NT2/D1 (cell line): ENCODE measurements at regions not wholly inside any gene's neighbourhood (a gene's known extent, or its start where the extent isn't known, plus 50 kb on each side); places are given as distances from the start of the nearest gene placed in this dataset.

Experiments used
- DNase-seq: peaks from one replicate; pipeline ENCODE4 v3.0.0-alpha.2; 2011; ENCODE audit warnings: low read depth, low spot score
- H3K27me3 ChIP-seq: 2 replicates; pipeline ENCODE4 v1.6.0; 2011; ENCODE audit warnings: mild to moderate bottlenecking; ENCODE audit not compliant: insufficient read length, insufficient read depth
- H3K36me3 ChIP-seq: 2 replicates; pipeline ENCODE4 v1.6.1; 2011; ENCODE audit warnings: mild to moderate bottlenecking, low read length, mixed read lengths; ENCODE audit not compliant: insufficient read depth, insufficient read length
- H3K4me1 ChIP-seq: 2 replicates; pipeline ENCODE4 v1.5.1; 2011; ENCODE audit not compliant: insufficient read depth, insufficient read length
- H3K4me3 ChIP-seq: 2 replicates; pipeline ENCODE4 v1.5.1; 2011; ENCODE audit warnings: low read depth; ENCODE audit not compliant: insufficient read length
- H3K9ac ChIP-seq: 2 replicates; pipeline ENCODE4 v1.6.0; 2011; ENCODE audit warnings: low read depth; ENCODE audit not compliant: insufficient read length
- H3K9me3 ChIP-seq: 2 replicates; pipeline ENCODE4 v1.5.1; 2011; ENCODE audit warnings: mild to moderate bottlenecking, low read length; ENCODE audit not compliant: insufficient read depth
- SUZ12 ChIP-seq: IDR thresholded peaks from 2 replicates; pipeline ENCODE4 v1.6.1; 2011; ENCODE audit not compliant: insufficient read length, insufficient read depth; ENCODE audit errors: extremely low read depth
- YY1 ChIP-seq: IDR thresholded peaks from 2 replicates; pipeline ENCODE4 v1.6.1; 2011; ENCODE audit not compliant: insufficient read length, insufficient read depth
- ZNF274 ChIP-seq: IDR thresholded peaks from 2 replicates; pipeline ENCODE4 v1.6.1; 2011; ENCODE audit warnings: mild to moderate bottlenecking, low read depth, low read length

DNA sequence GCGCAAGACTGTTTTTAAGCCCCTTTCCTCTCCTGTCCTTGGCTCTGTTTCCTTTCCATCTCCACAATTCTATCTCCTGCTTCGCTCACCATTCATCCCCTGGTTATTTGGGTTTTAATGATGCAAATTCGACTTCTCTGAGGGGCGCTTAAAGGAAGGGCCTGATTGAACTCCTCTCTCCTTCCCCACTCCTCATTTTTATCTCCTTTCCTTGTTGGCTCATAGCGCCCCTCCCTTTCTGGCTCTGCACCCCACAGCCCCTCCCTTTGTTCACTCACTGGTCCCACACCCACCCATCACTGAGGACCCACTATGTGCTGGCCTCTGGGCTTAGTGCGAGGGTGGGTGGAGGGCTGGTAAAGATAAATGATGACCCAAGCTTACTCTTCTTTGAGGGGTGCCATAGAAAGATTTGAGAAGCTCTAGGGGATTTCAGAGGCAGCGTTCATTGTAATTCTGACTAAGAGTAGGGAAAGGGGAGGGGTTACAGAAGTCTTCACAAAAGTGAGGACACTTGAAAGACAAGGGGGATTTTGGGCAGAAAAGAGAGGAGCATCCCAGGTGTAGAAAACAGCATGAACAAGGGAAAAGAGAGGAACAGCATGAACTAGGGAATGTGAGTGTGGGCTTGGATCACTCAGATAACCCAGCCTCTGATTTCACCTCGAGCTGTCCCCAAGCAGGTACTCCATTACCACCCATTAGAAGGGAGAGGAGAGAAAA, 507.8 kb downstream of the CD83 start:
- Histone ChIP-seq H3K9ac (no peak overlapping the region), H3K9me3 (peaks cover 5% of the 10 kb centered on the region; the same call in 1 of the 2 replicates), H3K27me3 (no peaks in the 10 kb centered on the region), H3K4me3 (no peak overlapping the region), H3K4me1 (peaks cover 2% of the 10 kb centered on the region), H3K36me3 (no peaks in the 10 kb centered on the region)
- TF ChIP-seq SUZ12 (no peak), YY1 (no peak), ZNF274 (no peak)
- no peak for DNase-seq

DNA sequence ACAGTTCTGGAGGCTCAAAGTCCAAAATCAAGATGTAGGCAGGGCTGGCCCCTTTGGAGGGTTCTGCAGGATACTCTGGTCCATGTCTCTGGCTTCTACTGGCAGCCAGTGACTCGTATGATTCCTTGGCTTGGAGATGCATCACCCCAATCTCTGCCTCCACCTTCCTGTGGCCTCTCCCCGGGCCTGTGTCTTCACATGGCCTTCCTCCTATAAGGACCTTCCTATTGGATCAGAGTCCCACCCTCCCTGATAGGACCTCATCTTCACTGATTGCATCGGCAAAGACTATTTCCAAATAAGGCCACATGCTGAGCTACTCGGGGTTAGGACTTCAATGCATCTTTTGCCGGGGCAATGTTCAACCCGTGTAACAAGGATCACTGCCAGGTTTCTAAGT, 509.0 kb downstream of the CD83 start:
- no peaks in the 10 kb centered on the region for H3K36me3 ChIP-seq
- no peak for DNase-seq
- no peak overlapping the region for H3K4me3 ChIP-seq
- no peaks in the 10 kb centered on the region for H3K27me3 ChIP-seq
- H3K4me1 ChIP-seq = peaks cover 2% of the 10 kb centered on the region
- no peak for TF ChIP-seq SUZ12
- TF ChIP-seq ZNF274 = no peak
- no peak for TF ChIP-seq YY1
- H3K9ac ChIP-seq = no peak overlapping the region
- H3K9me3 ChIP-seq = peaks cover 5% of the 10 kb centered on the region; the same call in 1 of the 2 replicates

DNA sequence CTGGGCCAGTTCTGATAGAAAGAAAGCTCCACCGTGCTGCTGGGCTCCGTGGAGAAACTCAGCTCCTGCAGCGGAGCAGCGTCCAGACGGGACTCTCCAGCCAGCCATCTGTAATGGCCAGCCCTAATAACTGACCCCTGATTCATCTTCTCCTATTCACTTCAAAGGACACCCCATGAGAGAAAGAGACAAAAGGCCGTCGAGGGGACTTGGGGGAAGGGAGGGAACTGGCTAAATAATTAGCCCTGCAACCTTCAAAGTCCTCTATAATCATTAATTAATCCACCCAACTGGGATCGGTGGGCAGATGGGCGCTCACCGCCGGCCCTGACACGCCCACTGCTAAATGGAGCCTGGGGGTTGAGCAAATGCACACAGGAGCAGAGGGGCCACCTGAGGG, 512.4 kb downstream of the CD83 start:
- no peak for DNase-seq
- Histone ChIP-seq H3K36me3 (no peaks in the 10 kb centered on the region), H3K4me1 (peaks cover 2% of the 10 kb centered on the region), H3K27me3 (no peaks in the 10 kb centered on the region), H3K9me3 (peaks cover 5% of the 10 kb centered on the region; the same call in 1 of the 2 replicates), H3K4me3 (no peak overlapping the region), H3K9ac (no peak overlapping the region)
- TF ChIP-seq ZNF274 (no peak), SUZ12 (no peak)

DNA sequence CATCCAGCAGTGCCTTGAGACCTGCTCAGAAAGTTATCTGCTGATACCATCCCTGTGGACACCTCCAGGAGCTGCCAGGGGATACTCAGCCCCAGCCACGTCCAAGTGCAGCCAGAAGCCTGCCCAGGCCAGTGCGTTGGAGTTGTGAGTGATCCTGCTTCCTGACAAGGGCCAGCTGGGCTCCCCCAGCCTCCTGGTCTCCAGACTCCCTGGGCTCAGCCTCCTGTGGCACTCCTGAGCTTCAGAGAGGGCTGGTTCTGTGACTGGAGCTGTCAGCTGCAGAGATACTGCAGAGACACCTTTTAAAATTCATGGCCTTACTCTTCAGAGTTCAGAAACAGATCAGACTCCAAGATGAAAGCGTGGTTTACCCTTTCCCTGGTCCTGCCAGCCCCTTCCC, 515.9 kb downstream of the CD83 start:
- Histone ChIP-seq H3K4me3 (no peak overlapping the region), H3K4me1 (peaks cover 2% of the 10 kb centered on the region), H3K27me3 (no peaks in the 10 kb centered on the region), H3K9me3 (no peaks in the 10 kb centered on the region), H3K9ac (no peak overlapping the region), H3K36me3 (no peaks in the 10 kb centered on the region)
- no peak for DNase-seq
- TF ChIP-seq ZNF274 (no peak), YY1 (no peak), SUZ12 (no peak)

DNA sequence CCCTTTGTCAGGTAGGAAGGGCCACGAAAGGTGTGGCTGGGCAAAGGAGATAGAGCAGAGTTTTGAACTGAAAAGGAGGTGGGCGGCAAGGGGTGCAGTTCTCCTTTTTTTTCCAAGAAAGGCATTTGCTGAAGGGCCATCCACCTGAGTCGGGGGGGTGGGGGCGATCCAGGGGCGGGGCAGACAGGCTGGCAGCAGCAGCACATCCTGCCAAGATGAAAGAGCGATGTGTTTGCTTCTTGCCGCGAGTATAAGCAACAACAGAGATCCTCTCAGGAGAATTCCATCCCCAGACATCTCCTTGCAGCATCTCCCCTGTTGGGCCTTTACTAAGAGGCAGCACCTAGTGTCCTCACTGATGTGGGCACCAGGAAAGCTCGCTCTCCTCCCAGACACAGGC, 516.5 kb downstream of the CD83 start:
- Histone ChIP-seq H3K9ac (no peak overlapping the region), H3K9me3 (no peaks in the 10 kb centered on the region), H3K4me3 (no peak overlapping the region), H3K4me1 (no peaks in the 10 kb centered on the region), H3K27me3 (no peaks in the 10 kb centered on the region), H3K36me3 (no peaks in the 10 kb centered on the region)
- no peak for DNase-seq
- no peak for TF ChIP-seq ZNF274

DNA sequence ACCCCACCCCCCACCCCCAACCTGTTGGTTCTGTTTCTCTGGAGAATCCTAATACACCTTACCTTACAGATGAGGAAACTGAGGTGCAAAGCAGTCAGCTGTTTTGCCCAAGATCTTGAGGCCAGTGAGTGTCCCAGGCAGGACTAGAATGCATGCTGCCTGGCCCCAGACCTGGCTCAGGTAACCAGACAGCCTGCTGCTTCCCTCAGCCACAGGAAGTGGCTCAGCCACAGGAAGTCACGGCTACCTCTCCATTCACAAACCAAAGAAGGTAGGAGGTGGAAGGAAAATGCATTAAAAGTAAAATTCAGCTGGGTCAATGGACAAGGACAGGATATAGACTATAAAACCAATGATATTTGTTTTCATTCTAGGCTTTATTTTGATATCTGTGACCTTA, 517.6 kb downstream of the CD83 start:
- TF ChIP-seq ZNF274 (no peak), YY1 (no peak), SUZ12 (no peak)
- H3K4me3 ChIP-seq = no peak overlapping the region
- no peaks in the 10 kb centered on the region for H3K4me1 ChIP-seq

DNA sequence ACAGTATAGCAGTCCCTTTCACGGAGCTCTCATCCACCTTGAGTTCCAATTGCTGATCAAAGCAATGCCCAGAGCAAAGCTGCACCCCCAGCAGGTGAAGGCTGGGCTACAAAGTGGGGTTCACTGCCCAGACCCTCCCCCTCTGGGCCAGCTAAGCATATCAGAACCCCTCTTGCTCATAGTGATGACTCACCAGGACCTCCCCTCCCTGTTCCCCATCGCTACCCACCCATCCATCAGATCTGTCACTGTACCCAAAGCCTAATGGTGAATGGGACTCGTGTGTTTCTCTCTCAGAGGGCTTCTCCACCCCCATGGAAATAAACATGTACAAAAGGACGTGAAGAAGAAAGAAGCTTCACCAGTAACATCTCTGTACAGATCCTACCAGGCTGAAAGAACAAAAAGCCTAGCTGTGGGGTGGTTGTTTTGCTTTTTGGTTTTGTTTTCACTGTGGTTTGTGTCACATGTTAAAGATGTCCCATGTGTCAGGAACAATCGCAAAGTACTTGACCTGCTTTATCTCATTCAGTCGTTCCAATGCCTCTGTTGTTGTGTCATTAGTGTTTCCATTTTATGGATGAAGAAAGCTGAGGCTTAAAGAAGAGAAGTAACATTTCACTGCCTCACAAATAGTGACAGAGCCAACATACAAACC, 518.5 kb downstream of the CD83 start:
- TF ChIP-seq YY1 = no peak
- no peak for TF ChIP-seq ZNF274
- no peak for TF ChIP-seq SUZ12
- no peaks in the 10 kb centered on the region for H3K4me1 ChIP-seq
- H3K9me3 ChIP-seq = no peaks in the 10 kb centered on the region
- H3K27me3 ChIP-seq = no peaks in the 10 kb centered on the region
- DNase-seq = no peak
- H3K36me3 ChIP-seq = no peaks in the 10 kb centered on the region
- H3K9ac ChIP-seq = no peak overlapping the region
- no peak overlapping the region for H3K4me3 ChIP-seq

More for the DNA sequence above, 517.6 kb downstream of the CD83 start:
- Histone ChIP-seq H3K36me3 (no peaks in the 10 kb centered on the region), H3K9ac (no peak overlapping the region), H3K9me3 (no peaks in the 10 kb centered on the region), H3K27me3 (no peaks in the 10 kb centered on the region)
- no peak for DNase-seq
